HG03571 (cell line): ENCODE measurements at regions not wholly inside any gene's neighbourhood (a gene's known extent, or its start where the extent isn't known, plus 50 kb on each side); places are given as distances from the start of the nearest gene placed in this dataset.
"Not testable (repeated sequence)": the region's sequence is repeated elsewhere in the genome, so short reads cannot be mapped to it uniquely, and the experiment has no call there.

Experiments
- ATAC-seq: cut with Tn5 transposase; IDR thresholded peaks from one replicate; pipeline ENCODE4 v1.9.1; 2021; ENCODE audit not compliant: unreplicated experiment

- ATAC-seq: not testable (repeated sequence)
Measured at GRCh38 chr2:89855752-89856151, 1164.3 kb downstream of the RPIA start.

- ATAC-seq: not testable (repeated sequence)
Measured at GRCh38 chr2:89856305-89856704, 1164.8 kb downstream of the RPIA start.

- ATAC-seq: not testable (repeated sequence)
Measured at GRCh38 chr2:89862164-89862563, 1170.7 kb downstream of the RPIA start.

GRCh38 chr2:89863209-89863608 lies 1171.7 kb downstream of the RPIA start:
- ATAC-seq: not testable (repeated sequence)

- not testable (repeated sequence) for ATAC-seq
Measured at GRCh38 chr2:89874810-89875595, 1183.5 kb downstream of the RPIA start.

- ATAC-seq: not testable (repeated sequence)
Measured at GRCh38 chr2:89876445-89876844, 1185.0 kb downstream of the RPIA start.

- ATAC-seq: not testable (repeated sequence)
Measured at GRCh38 chr2:89876878-89877277, 1185.4 kb downstream of the RPIA start.

GRCh38 chr2:89882880-89883279 lies 1191.4 kb downstream of the RPIA start:
- not testable (repeated sequence) for ATAC-seq

- ATAC-seq: not testable (repeated sequence)
Measured at GRCh38 chr2:89883624-89884023, 1192.2 kb downstream of the RPIA start.

GRCh38 chr2:89885071-89885470 lies 1193.6 kb downstream of the RPIA start:
- not testable (repeated sequence) for ATAC-seq

- not testable (repeated sequence) for ATAC-seq
Measured at GRCh38 chr2:89888693-89889092, 1197.2 kb downstream of the RPIA start.

GRCh38 chr2:89890185-89890773 lies 1198.8 kb downstream of the RPIA start:
- ATAC-seq: not testable (repeated sequence)

GRCh38 chr2:89894988-89895387 lies 1203.5 kb downstream of the RPIA start:
- not testable (repeated sequence) for ATAC-seq

GRCh38 chr2:89895629-89896028 lies 1204.2 kb downstream of the RPIA start:
- not testable (repeated sequence) for ATAC-seq

GRCh38 chr2:89927018-89927417 lies 1235.5 kb downstream of the RPIA start:
- not testable (repeated sequence) for ATAC-seq

GRCh38 chr2:89935436-89935835 lies 1244.0 kb downstream of the RPIA start:
- not testable (repeated sequence) for ATAC-seq

GRCh38 chr2:89936011-89936410 lies 1244.5 kb downstream of the RPIA start:
- not testable (repeated sequence) for ATAC-seq

- not testable (repeated sequence) for ATAC-seq
Measured at GRCh38 chr2:89936559-89936958, 1245.1 kb downstream of the RPIA start.

GRCh38 chr2:89938756-89939155 lies 1247.3 kb downstream of the RPIA start:
- ATAC-seq: peak; percentile 84

- not testable (repeated sequence) for ATAC-seq
Measured at GRCh38 chr2:89944267-89944666, 1252.8 kb downstream of the RPIA start.

- ATAC-seq: not testable (repeated sequence)
Measured at GRCh38 chr2:89945004-89945616, 1253.6 kb downstream of the RPIA start.
